ENCODE measurements at regions not wholly inside any gene's neighbourhood (a gene's known extent, or its start where the extent isn't known, plus 50 kb on each side); places are given as distances from the start of the nearest gene placed in this dataset.

DNA sequence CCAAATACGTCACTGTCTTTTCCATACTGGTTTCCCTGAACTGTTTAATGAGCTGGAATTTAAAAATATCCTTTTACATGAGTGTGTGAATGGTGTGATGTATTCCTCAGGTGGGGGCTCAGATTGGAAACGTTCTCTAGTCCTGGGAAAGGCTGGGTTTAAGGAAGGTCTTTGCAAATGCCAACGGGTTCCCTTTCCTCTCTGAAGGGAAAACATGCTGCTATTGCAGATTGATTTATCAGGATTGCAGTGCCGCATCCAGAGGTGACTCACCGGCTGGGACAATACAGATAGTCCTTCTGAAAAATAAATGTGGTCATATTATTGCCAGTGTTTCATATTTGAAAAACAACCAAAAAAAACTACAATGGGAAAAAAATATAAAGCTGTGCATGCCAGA, 193.1 kb upstream of the FLRT2 start:
- DNase-seq (ENCODE audit: low read depth, low spot score): no peak
- Histone ChIP-seq H3K9me3 (ENCODE audit: control insufficient read depth, insufficient read depth, low read length) (no peaks in the 10 kb centered on the region), H3K27ac (ENCODE audit: low read depth, low read length) (no peak overlapping the region), H3K27me3 (ENCODE audit: control insufficient read depth, insufficient read depth, low read length) (no peaks in the 10 kb centered on the region), H3K4me3 (ENCODE audit: low read depth, low read length) (no peak overlapping the region)
- POLR2A ChIA-PET: no interaction called here
- CTCF ChIA-PET: no interaction called here
- TF ChIP-seq, protein P1, sequence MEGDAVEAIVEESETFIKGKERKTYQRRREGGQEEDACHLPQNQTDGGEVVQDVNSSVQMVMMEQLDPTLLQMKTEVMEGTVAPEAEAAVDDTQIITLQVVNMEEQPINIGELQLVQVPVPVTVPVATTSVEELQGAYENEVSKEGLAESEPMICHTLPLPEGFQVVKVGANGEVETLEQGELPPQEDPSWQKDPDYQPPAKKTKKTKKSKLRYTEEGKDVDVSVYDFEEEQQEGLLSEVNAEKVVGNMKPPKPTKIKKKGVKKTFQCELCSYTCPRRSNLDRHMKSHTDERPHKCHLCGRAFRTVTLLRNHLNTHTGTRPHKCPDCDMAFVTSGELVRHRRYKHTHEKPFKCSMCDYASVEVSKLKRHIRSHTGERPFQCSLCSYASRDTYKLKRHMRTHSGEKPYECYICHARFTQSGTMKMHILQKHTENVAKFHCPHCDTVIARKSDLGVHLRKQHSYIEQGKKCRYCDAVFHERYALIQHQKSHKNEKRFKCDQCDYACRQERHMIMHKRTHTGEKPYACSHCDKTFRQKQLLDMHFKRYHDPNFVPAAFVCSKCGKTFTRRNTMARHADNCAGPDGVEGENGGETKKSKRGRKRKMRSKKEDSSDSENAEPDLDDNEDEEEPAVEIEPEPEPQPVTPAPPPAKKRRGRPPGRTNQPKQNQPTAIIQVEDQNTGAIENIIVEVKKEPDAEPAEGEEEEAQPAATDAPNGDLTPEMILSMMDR (IDR thresholded peaks at IDR 0.05; ENCODE audit: low read depth, low read length): no peak

DNA sequence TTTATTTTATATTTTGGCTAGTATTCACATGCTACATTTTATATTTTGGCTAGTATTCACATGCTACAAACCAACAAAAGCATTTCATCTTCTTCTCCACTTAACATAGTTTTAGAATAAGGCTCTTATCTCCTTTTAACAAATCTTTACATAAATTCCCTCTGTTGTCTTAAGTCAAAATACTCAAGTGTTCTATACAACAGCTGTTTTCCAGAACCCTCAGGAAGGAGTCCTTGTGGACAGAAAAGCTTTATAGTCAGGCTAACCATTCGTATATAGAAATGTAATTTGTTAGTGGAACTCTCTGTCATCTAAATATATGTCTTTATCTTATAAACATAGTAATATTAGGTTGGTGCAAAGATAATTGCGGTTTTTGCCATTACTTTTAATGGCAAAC, 191.0 kb upstream of the FLRT2 start:
- TF ChIP-seq, protein P1 (IDR thresholded peaks at IDR 0.05; ENCODE audit: low read depth, low read length): no peak
- Histone ChIP-seq H3K27ac (ENCODE audit: low read depth, low read length) (no peak overlapping the region), H3K27me3 (ENCODE audit: control insufficient read depth, insufficient read depth, low read length) (no peaks in the 10 kb centered on the region), H3K4me3 (ENCODE audit: low read depth, low read length) (no peak overlapping the region), H3K9me3 (ENCODE audit: control insufficient read depth, insufficient read depth, low read length) (no peaks in the 10 kb centered on the region)
- no peak for DNase-seq (ENCODE audit: low read depth, low spot score)
- ChIA-PET POLR2A (no interaction called here), CTCF (no interaction called here)

- DNase-seq (ENCODE audit: low read depth, low spot score): no peak
- TF ChIP-seq, protein P1 (IDR thresholded peaks at IDR 0.05; ENCODE audit: low read depth, low read length): no peak
- CTCF ChIA-PET: no interaction called here
- no peak overlapping the region for H3K27ac ChIP-seq (ENCODE audit: low read depth, low read length)
- H3K27me3 ChIP-seq (ENCODE audit: control insufficient read depth, insufficient read depth, low read length): no peaks in the 10 kb centered on the region
- no peak overlapping the region for H3K4me3 ChIP-seq (ENCODE audit: low read depth, low read length)
- POLR2A ChIA-PET: no interaction called here
- no peaks in the 10 kb centered on the region for H3K9me3 ChIP-seq (ENCODE audit: control insufficient read depth, insufficient read depth, low read length)
These were observed 186.9 kb upstream of the FLRT2 start for GRCh38 chr14:85342858-85343607.

GRCh38 chr14:85344171-85344570, 185.8 kb upstream of the FLRT2 start:
- TF ChIP-seq, protein P1 (IDR thresholded peaks at IDR 0.05; ENCODE audit: low read depth, low read length): no peak
- no peak overlapping the region for H3K4me3 ChIP-seq (ENCODE audit: low read depth, low read length)
- ChIA-PET POLR2A (no interaction called here), CTCF (interaction anchor here (1.0 kb wide), 1 partner anchor 8 kb away, joined by 3 read pairs; no protein-coding TSS in a partner anchor)
- no peaks in the 10 kb centered on the region for H3K9me3 ChIP-seq (ENCODE audit: control insufficient read depth, insufficient read depth, low read length)
- H3K27me3 ChIP-seq (ENCODE audit: control insufficient read depth, insufficient read depth, low read length): no peaks in the 10 kb centered on the region
- no peak for DNase-seq (ENCODE audit: low read depth, low spot score)
- no peak overlapping the region for H3K27ac ChIP-seq (ENCODE audit: low read depth, low read length)

- ChIA-PET CTCF (interaction anchor here (1.0 kb wide), 1 partner anchor 9 kb away, joined by 3 read pairs; no protein-coding TSS in a partner anchor), POLR2A (no interaction called here)
- TF ChIP-seq, protein P1 (IDR thresholded peaks at IDR 0.05; ENCODE audit: low read depth, low read length): no peak
- Histone ChIP-seq H3K27me3 (ENCODE audit: control insufficient read depth, insufficient read depth, low read length) (no peaks in the 10 kb centered on the region), H3K27ac (ENCODE audit: low read depth, low read length) (no peak overlapping the region), H3K4me3 (ENCODE audit: low read depth, low read length) (no peak overlapping the region), H3K9me3 (ENCODE audit: control insufficient read depth, insufficient read depth, low read length) (no peaks in the 10 kb centered on the region)
- no peak for DNase-seq (ENCODE audit: low read depth, low spot score)
These were observed 184.9 kb upstream of the FLRT2 start for GRCh38 chr14:85344847-85345570.
